NCI-H1417 treated with DMSO at 0.1 percent for 48 hours (cell line): ENCODE measurements at regions not wholly inside any gene's neighbourhood (a gene's known extent, or its start where the extent isn't known, plus 50 kb on each side); places are given as distances from the start of the nearest gene placed in this dataset.

Experiments
- DNase-seq: peaks from one replicate; lab custom pipeline; 2025; lab: John Stamatoyannopoulos, UW

DNA sequence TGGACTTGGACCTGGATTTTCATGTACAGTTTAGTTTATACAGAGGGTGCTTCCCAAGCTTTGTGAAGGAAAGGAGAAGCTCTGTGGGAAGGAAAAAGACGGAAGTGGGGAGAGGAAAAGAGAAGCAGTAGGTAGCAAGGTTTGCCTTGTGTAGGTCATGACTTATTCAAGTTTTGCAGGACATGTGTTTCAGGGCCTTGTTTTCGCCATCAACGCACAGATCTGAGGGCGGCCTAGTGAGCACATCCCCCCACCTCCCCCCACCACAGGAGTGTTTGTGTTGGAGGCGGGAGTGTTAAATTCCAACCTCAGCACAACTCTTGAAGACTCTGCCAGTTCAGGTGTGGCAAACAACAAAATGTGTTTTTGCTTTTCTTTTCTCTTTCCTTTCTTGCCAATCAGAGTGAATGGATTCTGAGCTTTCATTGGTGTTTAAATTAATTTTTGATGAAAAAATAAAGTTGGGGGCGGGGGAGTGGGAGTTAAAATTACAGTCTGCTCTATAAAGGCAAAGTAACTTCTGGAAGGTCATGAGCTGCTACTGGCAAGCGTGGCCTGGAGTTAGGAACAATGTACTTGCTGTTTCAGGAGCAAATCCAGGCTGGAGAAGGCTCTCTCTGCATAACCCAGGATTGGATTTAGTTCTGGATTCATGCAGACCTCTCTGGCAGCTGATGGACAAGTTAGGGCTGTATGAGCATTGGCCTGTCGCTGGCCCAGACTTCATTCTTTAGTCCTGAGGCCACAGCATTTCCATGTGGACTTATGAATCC, 338.5 kb downstream of the CD83 start:
- no peak for DNase-seq

DNA sequence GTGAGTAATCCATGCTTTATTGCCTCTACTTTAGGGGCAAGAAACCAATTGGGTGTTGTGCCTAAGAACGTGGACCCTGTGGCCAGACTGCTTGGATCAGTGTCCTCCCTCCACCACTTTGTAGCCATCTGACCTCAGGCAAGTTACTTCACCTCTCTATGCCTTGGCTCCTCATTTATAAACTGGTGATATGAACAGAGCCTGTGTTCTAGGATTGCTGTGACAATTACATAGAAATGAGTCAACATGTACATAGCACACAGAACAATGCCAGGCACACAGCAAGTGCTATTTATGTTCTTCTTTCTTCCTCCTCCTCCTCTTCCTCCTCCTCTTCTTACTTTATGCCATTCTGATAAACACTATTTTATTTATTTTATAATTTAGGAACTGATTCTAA, 339.4 kb downstream of the CD83 start:
- DNase-seq = no peak

DNA sequence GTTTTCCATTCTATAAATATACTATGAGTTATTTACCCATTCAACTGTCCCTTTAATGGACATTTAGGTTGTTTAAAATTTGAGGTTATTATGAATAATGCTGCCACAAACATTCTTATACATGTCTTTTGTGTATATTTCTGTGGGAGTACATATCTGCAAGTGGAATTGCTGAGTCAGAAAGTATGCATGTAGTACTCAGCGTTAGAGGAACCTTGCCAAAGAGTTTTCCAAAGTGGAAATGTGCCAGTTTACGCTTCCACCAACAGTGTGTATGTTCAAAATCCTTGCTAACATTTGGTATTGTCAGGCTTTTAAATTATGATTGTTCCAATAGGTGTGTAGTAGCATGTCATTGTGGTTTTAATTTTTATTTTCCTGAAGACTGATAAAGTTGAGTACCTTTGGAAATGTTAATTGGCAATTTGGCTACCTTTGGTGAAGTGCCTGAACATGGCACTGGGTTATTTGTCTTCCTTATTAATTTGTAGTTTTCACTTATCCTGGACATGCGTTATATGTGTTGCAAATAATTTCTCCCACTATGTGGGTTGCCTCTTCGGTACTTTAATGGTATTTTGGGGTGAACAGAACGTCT, 341.2 kb downstream of the CD83 start:
- no peak for DNase-seq

DNA sequence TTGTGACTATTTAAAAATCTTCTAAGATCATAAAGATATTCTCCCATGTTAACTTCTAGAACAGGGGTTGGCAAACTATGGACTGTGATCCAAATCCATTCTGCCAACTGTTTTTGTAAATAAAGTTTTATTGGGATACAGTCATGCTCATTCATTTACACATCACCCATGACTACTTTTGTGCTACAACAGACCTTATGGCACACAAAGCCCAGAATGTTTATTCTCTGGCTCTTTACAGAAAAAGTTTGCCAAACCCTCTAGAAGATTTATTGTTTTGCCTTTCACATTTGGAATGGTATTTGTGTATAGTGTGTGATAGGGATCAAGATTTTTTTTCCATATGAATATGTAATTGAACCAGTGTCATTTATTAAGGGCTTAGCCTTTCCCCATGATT, 341.7 kb downstream of the CD83 start:
- DNase-seq = no peak

DNA sequence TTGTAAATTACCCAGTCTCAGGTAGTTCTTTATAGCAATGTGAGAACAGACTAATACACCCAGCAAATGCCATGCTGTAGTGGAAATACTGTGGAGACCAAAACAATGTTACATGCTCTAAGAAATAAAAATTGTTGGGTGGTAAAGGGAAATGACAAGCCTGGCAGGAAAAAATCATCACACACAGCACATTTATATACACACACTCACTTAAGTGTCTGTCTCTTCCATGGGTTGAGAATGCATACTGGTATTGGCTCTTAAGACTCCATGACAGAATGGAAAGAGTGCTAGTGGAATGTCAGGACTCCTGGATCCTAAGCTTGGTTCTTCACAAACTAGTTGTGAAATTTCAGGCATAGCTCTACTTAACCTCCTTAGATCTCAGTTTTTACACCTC, 343.0 kb downstream of the CD83 start:
- no peak for DNase-seq

DNA sequence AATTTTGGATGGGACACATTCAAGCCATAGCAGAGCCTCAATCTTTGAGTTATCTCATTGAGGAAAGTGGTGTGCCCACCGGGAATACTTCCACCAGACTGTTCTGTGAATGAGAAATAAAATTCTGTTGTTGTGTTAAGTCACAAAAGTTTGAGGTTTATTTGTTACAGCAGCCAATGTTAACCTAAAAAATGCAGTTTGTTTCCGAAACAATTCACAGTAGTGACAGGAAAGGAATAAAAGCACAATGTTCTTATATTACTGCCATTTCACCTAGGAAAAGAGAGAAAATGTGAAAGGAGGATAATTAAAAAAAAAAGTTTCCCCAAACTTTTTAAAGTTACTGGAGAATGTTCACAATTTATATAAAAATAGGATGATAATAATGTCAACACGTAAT, 344.6 kb downstream of the CD83 start:
- no peak for DNase-seq

DNA sequence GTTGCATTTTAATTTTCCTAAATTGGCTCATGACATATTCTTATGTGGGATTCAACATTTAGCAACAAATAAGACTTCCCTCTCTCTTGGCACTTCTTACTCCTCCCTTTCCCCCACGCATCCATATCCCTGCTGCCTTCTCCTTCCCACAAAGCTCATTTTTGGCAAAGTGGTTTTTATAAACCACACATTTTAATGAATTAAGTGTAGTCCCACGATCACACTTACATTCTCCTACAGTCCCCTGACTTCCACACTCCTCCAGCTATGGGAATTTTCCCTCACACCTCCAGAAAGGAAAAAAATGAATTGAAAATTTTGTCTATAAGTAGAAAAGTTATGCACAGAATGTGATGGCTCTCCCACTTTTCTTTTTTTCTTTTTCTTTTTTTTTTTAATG, 345.0 kb downstream of the CD83 start:
- no peak for DNase-seq

DNA sequence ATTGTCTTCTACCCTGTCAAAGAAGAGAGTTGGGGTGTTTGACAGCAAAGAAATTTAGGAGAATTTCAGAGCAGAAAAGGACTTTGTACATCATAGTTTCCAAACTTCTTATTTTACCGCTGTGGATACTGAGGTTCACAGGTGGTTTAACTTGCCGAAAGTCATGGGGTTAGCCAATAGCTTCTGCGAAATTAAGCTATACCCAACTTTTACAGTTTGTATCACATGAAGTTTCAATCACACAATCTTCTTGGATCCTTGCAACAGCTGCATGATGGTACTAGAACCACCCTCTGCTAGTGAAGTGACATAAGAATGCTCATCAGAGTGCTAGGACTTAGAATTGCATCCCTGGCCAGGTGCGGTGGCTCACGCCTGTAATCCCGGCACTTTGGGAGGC, 345.5 kb downstream of the CD83 start:
- DNase-seq = no peak

DNA sequence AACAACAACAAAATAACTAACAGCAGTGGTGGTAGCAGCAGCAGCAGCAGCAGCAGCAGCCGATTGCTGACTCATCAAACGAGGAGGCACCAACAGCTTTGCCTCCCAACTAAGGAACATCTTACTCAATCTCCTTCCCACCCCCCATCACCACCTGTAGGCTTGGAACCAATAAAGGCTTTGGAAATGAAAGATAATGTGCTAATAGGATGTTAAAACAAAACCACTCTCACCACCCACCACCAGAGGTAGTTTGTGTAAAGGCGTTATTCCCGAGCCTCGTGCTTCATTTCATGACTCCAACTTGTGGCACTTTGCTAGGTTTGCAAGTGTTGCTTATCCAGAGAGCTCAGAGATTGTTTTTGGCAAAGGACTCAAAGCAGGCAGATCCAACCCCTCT, 346.5 kb downstream of the CD83 start:
- no peak for DNase-seq

DNA sequence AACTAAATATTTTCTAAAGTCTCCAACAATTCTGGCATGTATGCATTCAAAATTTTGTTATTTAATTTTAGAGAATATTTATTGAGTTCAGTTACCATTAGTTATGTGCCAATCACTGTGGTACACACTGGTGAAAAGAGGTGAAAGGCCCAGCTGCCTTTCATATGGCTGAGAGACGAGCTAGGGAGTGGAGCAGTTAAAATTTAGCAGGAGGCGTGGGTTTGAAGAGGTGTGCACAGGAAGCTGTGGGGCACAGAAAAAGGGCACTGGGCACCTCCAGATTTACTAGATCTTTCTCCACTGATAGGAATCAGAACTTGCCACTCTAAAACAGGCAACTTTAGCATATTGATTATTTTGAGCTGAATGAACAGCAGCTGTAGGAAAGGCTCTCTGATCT, 347.1 kb downstream of the CD83 start:
- DNase-seq = no peak

DNA sequence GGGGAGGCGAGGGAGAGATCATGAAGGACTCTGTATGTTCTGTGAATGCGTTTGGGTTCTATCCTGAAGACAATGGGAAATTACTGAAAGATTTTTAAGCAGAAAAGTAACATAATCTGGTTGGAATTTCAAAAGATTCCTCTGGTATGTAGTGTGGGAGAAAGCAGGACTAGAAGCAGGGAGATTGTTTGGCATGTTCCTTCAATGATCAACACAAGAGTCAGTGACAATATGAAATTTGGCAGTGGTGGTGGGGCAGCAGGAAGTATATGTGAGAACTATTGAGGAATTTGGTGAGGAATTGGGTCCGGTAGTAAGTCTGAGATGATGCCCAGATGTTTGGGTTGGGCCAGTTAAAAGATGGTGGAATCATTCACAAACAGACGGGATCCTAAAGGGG, 348.7 kb downstream of the CD83 start:
- no peak for DNase-seq

DNA sequence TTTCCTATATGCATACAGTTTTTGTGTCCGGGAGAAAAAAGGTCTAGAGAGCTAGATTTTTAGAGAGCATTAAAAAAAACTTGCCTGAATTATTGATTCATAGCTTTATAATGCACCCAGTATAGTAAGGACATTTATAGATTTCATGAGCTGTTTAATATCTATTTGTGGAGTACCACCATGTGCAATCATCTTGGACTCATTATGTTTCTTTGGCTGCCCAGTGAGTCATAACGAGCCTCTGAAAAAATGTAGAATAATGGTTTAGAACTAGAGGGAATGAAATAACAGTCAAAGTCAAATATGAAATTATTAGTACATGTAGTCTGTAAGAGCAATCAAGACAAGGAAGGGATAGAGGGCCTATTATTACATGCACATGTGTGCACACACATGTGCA, 350.0 kb downstream of the CD83 start:
- no peak for DNase-seq

DNA sequence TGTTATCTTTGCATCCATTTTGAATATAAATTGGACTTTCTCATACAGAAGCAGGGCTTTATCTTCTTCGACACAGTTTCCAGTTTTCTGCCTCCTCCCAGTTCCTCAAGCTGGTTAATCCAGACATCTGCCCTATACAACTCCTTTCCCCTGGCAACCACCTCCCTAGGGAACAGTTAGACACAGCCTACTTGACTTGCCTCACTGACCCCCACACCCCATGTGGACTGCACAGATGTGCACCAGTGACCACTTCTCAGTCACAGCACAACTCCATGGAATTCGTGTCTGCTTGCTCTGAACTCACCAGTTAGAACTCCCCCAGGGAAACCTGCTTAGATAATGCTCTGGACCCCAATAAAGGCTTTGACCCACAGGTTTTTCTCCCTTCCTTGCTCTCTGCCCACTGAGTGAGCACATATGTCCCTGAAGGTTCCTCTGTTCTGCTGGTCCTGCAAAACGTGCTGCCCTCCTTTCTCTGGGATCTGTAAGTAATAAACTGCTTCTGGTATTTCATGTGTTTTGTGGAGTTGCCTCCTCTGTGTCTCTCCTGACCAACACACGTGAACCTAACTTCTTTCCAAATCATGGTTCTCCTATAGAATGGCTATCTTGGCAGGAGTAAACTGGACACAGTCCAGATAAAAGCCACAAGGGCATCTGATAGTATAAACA, 351.2 kb downstream of the CD83 start:
- DNase-seq = no peak

DNA sequence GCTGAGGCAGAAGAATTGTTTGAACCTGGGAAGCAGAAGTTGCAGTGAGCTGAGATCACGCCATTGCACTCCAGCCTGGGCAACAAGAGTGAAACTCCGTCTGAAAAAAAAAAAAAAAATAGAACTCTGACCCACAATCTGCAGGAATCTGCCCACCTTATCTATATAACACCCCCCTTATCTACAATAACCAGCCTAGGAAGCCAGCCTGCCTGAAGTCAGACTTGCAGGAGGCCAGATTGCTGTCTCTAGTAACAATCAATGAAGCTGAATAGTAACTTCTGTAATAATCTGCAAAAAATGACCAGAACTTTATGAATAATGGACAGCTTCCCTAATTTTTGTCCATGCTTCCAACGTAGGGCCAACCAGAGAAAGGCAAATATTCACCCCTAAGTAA, 352.5 kb downstream of the CD83 start:
- no peak for DNase-seq

DNA sequence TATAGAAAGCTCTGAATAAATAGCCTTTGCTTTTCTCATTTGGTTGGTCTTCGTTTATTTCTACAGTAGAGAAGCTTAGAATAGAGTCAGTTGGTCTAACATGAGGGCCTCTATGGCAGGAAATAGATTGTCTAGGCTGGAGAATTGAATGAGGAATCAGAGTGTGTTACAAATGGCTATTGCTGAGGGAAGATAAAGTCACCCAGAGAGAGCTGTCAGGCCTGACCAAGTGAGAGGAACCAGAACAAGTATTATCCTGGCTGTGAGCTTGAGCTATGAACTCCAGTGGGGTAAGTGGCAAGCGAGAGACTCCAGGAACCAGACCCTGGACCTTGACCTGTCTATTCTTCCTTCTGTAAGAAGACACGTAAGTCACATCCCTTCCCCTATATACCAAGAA, 353.1 kb downstream of the CD83 start:
- DNase-seq = no peak

DNA sequence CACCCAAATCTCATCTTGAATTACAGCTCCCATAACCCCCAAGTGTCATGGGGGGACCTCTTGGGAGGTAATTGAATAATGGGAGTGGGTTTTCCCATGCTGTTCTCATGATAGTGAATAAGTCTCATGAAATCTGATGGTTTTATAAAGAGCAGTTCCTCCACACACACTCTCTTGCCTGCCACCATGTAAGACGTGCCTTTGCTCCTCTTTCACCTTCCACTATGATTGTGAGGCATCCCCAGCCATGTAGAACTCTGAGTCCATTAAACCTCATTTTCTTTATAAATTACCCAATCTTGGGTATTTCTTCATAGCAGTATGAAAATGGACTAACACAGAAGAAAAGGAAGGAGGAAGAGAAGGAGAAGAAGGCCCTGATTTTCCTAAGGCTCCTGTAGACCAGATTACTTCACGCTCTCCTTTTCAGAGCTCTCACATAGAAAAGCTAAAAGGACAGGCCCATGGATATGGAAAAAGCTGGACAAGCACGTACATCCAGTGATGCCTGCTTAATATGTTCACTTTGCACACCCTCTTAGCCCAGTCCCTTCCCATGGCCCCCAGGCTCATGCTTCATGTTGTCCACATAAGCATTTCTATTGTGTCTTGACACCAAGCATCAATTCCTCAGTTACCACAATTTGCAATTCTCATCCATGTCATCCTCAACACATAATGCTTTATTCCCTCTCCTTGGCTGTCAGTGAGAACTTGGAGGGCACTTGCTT, 354.8 kb downstream of the CD83 start:
- DNase-seq = no peak

DNA sequence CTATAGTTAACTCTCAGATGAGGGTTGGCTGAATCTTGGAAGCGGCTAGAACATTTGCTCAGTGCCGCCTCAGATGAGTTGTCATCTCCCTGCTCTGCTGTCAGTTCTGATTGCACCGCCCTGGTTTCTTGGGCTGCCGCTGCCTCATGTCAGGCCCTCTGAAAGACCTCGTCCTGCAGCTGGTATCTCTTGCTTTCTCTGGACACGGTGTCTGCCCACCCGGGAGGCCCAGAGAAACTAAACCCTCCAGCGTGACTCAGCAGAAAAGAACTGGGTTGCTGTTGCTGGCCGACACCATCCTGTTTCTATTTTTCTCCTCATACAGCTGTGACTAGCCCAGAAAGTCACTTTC, 355.4 kb downstream of the CD83 start:
- DNase-seq = no peak

DNA sequence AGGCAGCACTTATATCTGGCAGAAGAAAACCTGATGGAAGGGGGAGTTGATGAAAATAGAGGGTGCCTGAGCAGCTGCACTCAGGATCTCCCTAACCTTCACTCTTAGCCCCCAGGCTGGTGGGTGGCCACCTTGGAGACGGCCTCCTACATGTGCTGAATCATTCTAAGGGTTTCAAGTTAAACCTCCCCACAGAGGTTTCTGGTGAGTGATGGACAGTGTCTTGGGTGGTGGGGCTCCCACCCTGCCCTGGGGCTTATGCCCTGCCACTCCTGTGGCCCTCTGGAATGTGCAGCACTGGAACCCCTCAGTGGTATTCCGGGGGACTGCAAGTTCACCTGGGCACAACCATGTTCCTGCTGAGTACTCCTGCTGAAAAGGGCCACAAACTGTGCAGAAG, 357.2 kb downstream of the CD83 start:
- no peak for DNase-seq

DNA sequence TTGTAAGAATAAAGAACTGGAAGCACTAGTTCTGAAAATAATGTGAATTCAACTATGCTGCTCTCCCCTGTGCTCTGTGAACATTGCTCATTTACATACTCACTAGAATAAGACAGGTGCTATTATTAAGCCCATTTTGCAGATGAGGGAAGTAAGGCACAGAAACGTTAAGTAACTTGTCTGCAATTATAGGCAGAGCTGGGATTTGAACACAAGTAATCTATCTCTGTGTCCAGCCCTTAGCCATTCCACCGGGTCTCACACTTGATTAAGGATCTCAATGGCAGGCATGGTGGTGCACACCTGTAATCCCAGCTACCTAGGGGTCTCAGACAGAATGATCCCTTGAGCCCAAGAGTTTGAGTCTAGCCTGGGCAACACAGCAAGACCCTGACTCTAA, 357.7 kb downstream of the CD83 start:
- no peak for DNase-seq

DNA sequence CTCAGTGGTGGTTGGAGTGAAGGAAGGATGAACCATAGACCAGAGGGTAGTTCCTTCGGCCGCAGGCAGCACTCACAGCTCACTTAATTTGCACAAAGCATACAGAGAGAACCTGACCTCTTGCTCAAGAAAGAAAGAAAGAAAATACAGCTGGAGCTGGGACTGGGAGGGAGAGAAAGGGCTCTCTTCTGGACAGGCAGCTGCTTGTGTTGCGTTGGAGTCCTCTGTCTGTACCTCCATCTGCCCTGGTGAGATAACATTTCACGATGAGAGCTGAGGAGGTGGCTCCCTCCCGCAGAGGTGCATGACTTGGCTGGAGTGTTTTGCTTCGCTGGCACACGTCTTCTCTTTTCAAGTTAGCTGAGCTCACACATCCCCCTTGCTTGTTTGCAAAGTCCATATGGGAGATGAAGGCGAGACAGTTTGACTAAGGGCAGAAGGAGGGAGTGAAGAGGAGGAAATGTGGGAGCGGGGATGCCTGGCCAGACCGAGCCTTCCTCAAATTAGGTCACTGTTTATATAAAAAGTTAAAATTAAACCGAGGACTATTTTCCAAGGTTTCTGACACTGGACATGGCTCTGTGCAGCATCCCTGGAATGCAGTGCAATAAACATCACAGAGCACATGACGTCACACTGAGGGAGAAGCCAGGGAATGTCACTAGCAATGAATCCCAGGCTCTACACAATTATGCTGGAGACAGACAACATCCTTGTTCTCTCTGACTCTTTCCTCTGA, 359.4 kb downstream of the CD83 start:
- no peak for DNase-seq

DNA sequence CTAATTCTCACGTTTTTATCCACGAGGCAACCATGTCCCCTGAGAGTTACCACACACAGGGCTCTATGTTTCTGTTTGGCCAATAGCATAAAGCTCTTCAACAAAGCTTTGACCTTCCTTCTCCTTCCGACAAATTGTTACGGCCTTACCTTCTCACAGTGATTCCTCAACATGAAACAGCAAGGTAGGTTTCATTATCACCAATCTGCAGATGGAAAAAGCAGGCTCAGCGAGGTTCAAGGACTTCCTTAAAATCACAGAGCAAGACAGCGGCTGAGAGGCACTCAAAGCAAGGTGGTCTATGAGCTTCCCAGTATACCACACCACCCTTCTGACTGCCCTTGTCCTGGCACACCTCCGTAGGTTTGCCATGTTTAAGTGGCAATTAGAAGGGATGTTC, 360.0 kb downstream of the CD83 start:
- no peak for DNase-seq
